GOT3 (cell line): ENCODE measurements at regions not wholly inside any gene's neighbourhood (a gene's known extent, or its start where the extent isn't known, plus 50 kb on each side); places are given as distances from the start of the nearest gene placed in this dataset.

ENCODE experiments used
- DNase-seq: peaks from one replicate; lab custom pipeline; 2025; ENCODE audit warnings: mixed read lengths; lab: John Stamatoyannopoulos, UW

- DNase-seq, result no peak
Observed at GRCh38 chr5:2530609-2531008, 220.9 kb downstream of the IRX2 start.

GRCh38 chr5:2529371-2530092, 221.9 kb downstream of the IRX2 start:
- DNase-seq, result no peak

GRCh38 chr5:2525351-2525750, 226.1 kb downstream of the IRX2 start:
- no peak for DNase-seq

GRCh38 chr5:2524620-2525019, 226.9 kb downstream of the IRX2 start:
- DNase-seq, result no peak

GRCh38 chr5:2523180-2523579, 228.3 kb downstream of the IRX2 start:
- no peak for DNase-seq

GRCh38 chr5:2522372-2522771, 229.1 kb downstream of the IRX2 start:
- no peak for DNase-seq

- no peak for DNase-seq
Observed at GRCh38 chr5:2519153-2519552, 232.3 kb downstream of the IRX2 start.

GRCh38 chr5:2517451-2517850, 234.0 kb downstream of the IRX2 start:
- no peak for DNase-seq

GRCh38 chr5:2515180-2515764, 236.2 kb downstream of the IRX2 start:
- DNase-seq, result no peak

GRCh38 chr5:2514484-2514883, 237.0 kb downstream of the IRX2 start:
- DNase-seq, result no peak

GRCh38 chr5:2511706-2512105, 239.8 kb downstream of the IRX2 start:
- DNase-seq, result no peak

GRCh38 chr5:2511126-2511525, 240.4 kb downstream of the IRX2 start:
- no peak for DNase-seq

GRCh38 chr5:2509527-2509926, 241.9 kb downstream of the IRX2 start:
- DNase-seq, result no peak

- DNase-seq, result no peak
Observed at GRCh38 chr5:2508514-2508913, 243.0 kb downstream of the IRX2 start.

GRCh38 chr5:2507611-2508010, 243.9 kb downstream of the IRX2 start:
- no peak for DNase-seq

GRCh38 chr5:2506603-2507002, 244.9 kb downstream of the IRX2 start:
- DNase-seq, result no peak

GRCh38 chr5:2505217-2505616, 246.3 kb downstream of the IRX2 start:
- DNase-seq, result no peak

GRCh38 chr5:2502970-2503594, 248.4 kb downstream of the IRX2 start:
- no peak for DNase-seq

GRCh38 chr5:2499917-2500316, 251.6 kb downstream of the IRX2 start:
- DNase-seq, result no peak

- no peak for DNase-seq
Observed at GRCh38 chr5:2496891-2497290, 254.6 kb downstream of the IRX2 start.

- DNase-seq, result no peak
Observed at GRCh38 chr5:2496126-2496525, 255.4 kb downstream of the IRX2 start.

GRCh38 chr5:2493356-2493755, 258.1 kb downstream of the IRX2 start:
- no peak for DNase-seq

- no peak for DNase-seq
Observed at GRCh38 chr5:2492476-2492875, 259.0 kb downstream of the IRX2 start.

GRCh38 chr5:2491846-2492245, 259.6 kb downstream of the IRX2 start:
- no peak for DNase-seq
